ENCODE measurements at regions not wholly inside any gene's neighbourhood (a gene's known extent, or its start where the extent isn't known, plus 50 kb on each side); places are given as distances from the start of the nearest gene placed in this dataset.
"Not testable (repeated sequence)": the region's sequence is repeated elsewhere in the genome, so short reads cannot be mapped to it uniquely, and the experiment has no call there.

- not testable (repeated sequence) for TF ChIP-seq YY1 (IDR thresholded peaks at IDR 0.05; ENCODE audit: insufficient read depth, insufficient read length); SUZ12 (IDR thresholded peaks at IDR 0.05; ENCODE audit: extremely low read depth, insufficient read depth, insufficient read length); ZNF274 (IDR thresholded peaks at IDR 0.05; ENCODE audit: low read depth, low read length)
Measured at GRCh38 chr16:48059190-48059589, 96.6 kb downstream of the ABCC12 start.

All from NT2/D1 (cell line).